ENCODE measurements at regions not wholly inside any gene's neighbourhood (a gene's known extent, or its start where the extent isn't known, plus 50 kb on each side); places are given as distances from the start of the nearest gene placed in this dataset.

GRCh38 chr5:61779743-61780142, 447.7 kb downstream of the ZSWIM6 start:
- Histone ChIP-seq H2AFZ (ENCODE audit: low read depth, low read length) (no peak overlapping the region), H3K9me3 (ENCODE audit: insufficient read depth, low read length, severe bottlenecking) (no peaks in the 10 kb centered on the region), H4K20me1 (ENCODE audit: insufficient read depth, low read length) (no peaks in the 10 kb centered on the region), H3K4me3 (ENCODE audit: low read depth in 1 of 2, low read length in 2 of 2) (no peak overlapping the region), H3K4me1 (ENCODE audit: insufficient read depth, low read length) (no peaks in the 10 kb centered on the region), H3K36me3 (ENCODE audit: insufficient read depth, low read length) (no peaks in the 10 kb centered on the region), H3K27ac (ENCODE audit: low read length) (no peak overlapping the region), H3K9ac (ENCODE audit: low read depth, low read length) (no peak overlapping the region), H3K4me2 (ENCODE audit: insufficient read depth, low read length) (no peak overlapping the region), H3K27me3 (ENCODE audit: insufficient read depth, low read length, poor library complexity) (peaks cover 4% of the 10 kb centered on the region), H3K79me2 (ENCODE audit: insufficient read depth, low read length) (no peaks in the 10 kb centered on the region)
- DNase-seq = no peak
- no peak for ATAC-seq (ENCODE audit: insufficient read depth, low read depth)
- no peak for TF ChIP-seq EZH2 (IDR thresholded peaks at IDR 0.05; ENCODE audit: borderline replicate concordance, low read depth, low read length, severe bottlenecking)
- no peak for TF ChIP-seq CTCF (IDR thresholded peaks at IDR 0.05; ENCODE audit: borderline replicate concordance, extremely low read depth, low read length, poor library complexity, severe bottlenecking)

- ATAC-seq (ENCODE audit: insufficient read depth, low read depth) = no peak
- no peaks in the 10 kb centered on the region for H3K27me3 ChIP-seq (ENCODE audit: insufficient read depth, low read length, poor library complexity)
- no peak overlapping the region for H3K9ac ChIP-seq (ENCODE audit: low read depth, low read length)
Measured at GRCh38 chr5:61783481-61783880, 451.4 kb downstream of the ZSWIM6 start.

GRCh38 chr5:61784341-61784740, 452.3 kb downstream of the ZSWIM6 start:
- H3K27ac ChIP-seq (ENCODE audit: low read length) = no peak overlapping the region
- H3K4me3 ChIP-seq (ENCODE audit: low read depth in 1 of 2, low read length in 2 of 2) = no peak overlapping the region
- no peaks in the 10 kb centered on the region for H3K4me1 ChIP-seq (ENCODE audit: insufficient read depth, low read length)
- no peak overlapping the region for H3K9ac ChIP-seq (ENCODE audit: low read depth, low read length)
- DNase-seq (no peak), ATAC-seq (ENCODE audit: insufficient read depth, low read depth) (no peak)
- no peaks in the 10 kb centered on the region for H3K36me3 ChIP-seq (ENCODE audit: insufficient read depth, low read length)
- no peaks in the 10 kb centered on the region for H3K9me3 ChIP-seq (ENCODE audit: insufficient read depth, low read length, severe bottlenecking)
- no peaks in the 10 kb centered on the region for H3K79me2 ChIP-seq (ENCODE audit: insufficient read depth, low read length)
- H3K4me2 ChIP-seq (ENCODE audit: insufficient read depth, low read length) = no peak overlapping the region
- H2AFZ ChIP-seq (ENCODE audit: low read depth, low read length) = no peak overlapping the region
- H3K27me3 ChIP-seq (ENCODE audit: insufficient read depth, low read length, poor library complexity) = no peaks in the 10 kb centered on the region
- no peak for TF ChIP-seq CTCF (IDR thresholded peaks at IDR 0.05; ENCODE audit: borderline replicate concordance, extremely low read depth, low read length, poor library complexity, severe bottlenecking)
- TF ChIP-seq EZH2 (IDR thresholded peaks at IDR 0.05; ENCODE audit: borderline replicate concordance, low read depth, low read length, severe bottlenecking) = no peak
- H4K20me1 ChIP-seq (ENCODE audit: insufficient read depth, low read length) = no peaks in the 10 kb centered on the region

More at GRCh38 chr5:61783481-61783880, 451.4 kb downstream of the ZSWIM6 start:
- no peak overlapping the region for H3K27ac ChIP-seq (ENCODE audit: low read length)
- H3K4me1 ChIP-seq (ENCODE audit: insufficient read depth, low read length) = no peaks in the 10 kb centered on the region
- no peaks in the 10 kb centered on the region for H3K36me3 ChIP-seq (ENCODE audit: insufficient read depth, low read length)
- no peaks in the 10 kb centered on the region for H3K79me2 ChIP-seq (ENCODE audit: insufficient read depth, low read length)
- DNase-seq = no peak
- H4K20me1 ChIP-seq (ENCODE audit: insufficient read depth, low read length) = no peaks in the 10 kb centered on the region
- no peak overlapping the region for H2AFZ ChIP-seq (ENCODE audit: low read depth, low read length)
- H3K4me2 ChIP-seq (ENCODE audit: insufficient read depth, low read length) = no peak overlapping the region
- no peaks in the 10 kb centered on the region for H3K9me3 ChIP-seq (ENCODE audit: insufficient read depth, low read length, severe bottlenecking)
- H3K4me3 ChIP-seq (ENCODE audit: low read depth in 1 of 2, low read length in 2 of 2) = no peak overlapping the region
- TF ChIP-seq EZH2 (IDR thresholded peaks at IDR 0.05; ENCODE audit: borderline replicate concordance, low read depth, low read length, severe bottlenecking) = no peak
- TF ChIP-seq CTCF (IDR thresholded peaks at IDR 0.05; ENCODE audit: borderline replicate concordance, extremely low read depth, low read length, poor library complexity, severe bottlenecking) = no peak

GRCh38 chr5:61788548-61788947, 456.5 kb downstream of the ZSWIM6 start:
- TF ChIP-seq CTCF (IDR thresholded peaks at IDR 0.05; ENCODE audit: borderline replicate concordance, extremely low read depth, low read length, poor library complexity, severe bottlenecking) (no peak), EZH2 (IDR thresholded peaks at IDR 0.05; ENCODE audit: borderline replicate concordance, low read depth, low read length, severe bottlenecking) (no peak)
- Histone ChIP-seq H2AFZ (ENCODE audit: low read depth, low read length) (no peak overlapping the region), H3K79me2 (ENCODE audit: insufficient read depth, low read length) (no peaks in the 10 kb centered on the region), H3K4me1 (ENCODE audit: insufficient read depth, low read length) (no peaks in the 10 kb centered on the region), H3K4me3 (ENCODE audit: low read depth in 1 of 2, low read length in 2 of 2) (no peak overlapping the region), H3K36me3 (ENCODE audit: insufficient read depth, low read length) (no peaks in the 10 kb centered on the region), H3K27ac (ENCODE audit: low read length) (no peak overlapping the region), H3K4me2 (ENCODE audit: insufficient read depth, low read length) (no peak overlapping the region), H3K9me3 (ENCODE audit: insufficient read depth, low read length, severe bottlenecking) (no peaks in the 10 kb centered on the region), H3K27me3 (ENCODE audit: insufficient read depth, low read length, poor library complexity) (no peaks in the 10 kb centered on the region), H4K20me1 (ENCODE audit: insufficient read depth, low read length) (no peaks in the 10 kb centered on the region), H3K9ac (ENCODE audit: low read depth, low read length) (no peak overlapping the region)
- ATAC-seq (ENCODE audit: insufficient read depth, low read depth) (no peak), DNase-seq (no peak)
